Ovary (tissue), 3 donors: ENCODE measurements at regions not wholly inside any gene's neighbourhood (a gene's known extent, or its start where the extent isn't known, plus 50 kb on each side); places are given as distances from the start of the nearest gene placed in this dataset.

ENCODE experiments used
- EP300 ChIP-seq: sonication (generic); formaldehyde crosslinking; IDR thresholded peaks from one replicate; pipeline ENCODE4 v1.6.1; 2017; ENCODE audit warnings: antibody characterized with exemption
- POLR2A ChIP-seq: fragments of 450-650 bp; IDR thresholded peaks from one replicate; pipeline ENCODE4 v1.6.1; 2017; ENCODE audit warnings: antibody characterized with exemption, mild to moderate bottlenecking, moderate library complexity
- TF ChIP-seq, protein P1 (sequence below), 3 donors: fragments of 450-650 bp in 2 of 3; fragments of 200-600 bp in 1 of 3; IDR thresholded peaks; one replicate each; pipeline versions ENCODE4 v1.5.1 to v1.8.0; 2016 to 2022; ENCODE audit warnings: antibody characterized with exemption in 3 of 3, mild to moderate bottlenecking in 1 of 3
- donor health status: DM: no; HTN: no; CAD: no.

DNA sequence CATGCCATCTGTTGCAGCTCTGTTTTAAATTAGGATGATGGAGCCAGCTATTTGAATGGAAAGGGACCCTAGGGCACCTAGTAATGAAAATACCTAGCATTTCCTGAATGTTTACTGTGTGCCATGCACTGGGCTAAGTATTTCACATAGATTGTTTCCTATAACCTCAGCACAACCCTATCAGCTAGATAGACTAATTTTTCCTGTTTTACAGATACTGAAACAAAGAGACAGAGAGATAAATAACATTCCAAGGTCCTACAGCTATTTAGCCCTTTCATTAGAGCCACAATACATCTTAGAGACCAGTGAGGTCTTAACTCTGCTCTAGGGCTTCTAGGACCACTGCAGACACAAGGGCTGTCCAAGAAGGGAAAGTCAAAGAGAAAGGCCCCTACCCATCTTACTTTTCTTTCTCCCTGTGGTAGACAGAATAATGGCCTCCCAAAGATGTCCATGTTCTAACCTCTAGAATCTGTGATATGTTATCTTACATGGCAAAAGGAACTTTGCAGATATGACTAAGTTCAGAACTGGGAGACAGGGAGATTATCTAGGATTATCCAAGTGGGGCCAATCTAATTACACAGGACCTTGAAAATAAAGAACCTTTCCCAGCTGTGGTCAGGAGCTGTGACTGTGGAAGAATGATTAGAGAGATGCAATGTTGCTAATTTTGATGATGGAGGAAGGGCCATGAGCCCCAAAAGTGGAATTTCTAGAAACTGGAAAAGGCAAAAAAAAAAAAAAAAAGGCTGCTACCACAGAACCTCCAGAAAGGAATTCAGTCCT lies 157.0 kb downstream of the CCDC34 start:
- TF ChIP-seq, protein P1, sequence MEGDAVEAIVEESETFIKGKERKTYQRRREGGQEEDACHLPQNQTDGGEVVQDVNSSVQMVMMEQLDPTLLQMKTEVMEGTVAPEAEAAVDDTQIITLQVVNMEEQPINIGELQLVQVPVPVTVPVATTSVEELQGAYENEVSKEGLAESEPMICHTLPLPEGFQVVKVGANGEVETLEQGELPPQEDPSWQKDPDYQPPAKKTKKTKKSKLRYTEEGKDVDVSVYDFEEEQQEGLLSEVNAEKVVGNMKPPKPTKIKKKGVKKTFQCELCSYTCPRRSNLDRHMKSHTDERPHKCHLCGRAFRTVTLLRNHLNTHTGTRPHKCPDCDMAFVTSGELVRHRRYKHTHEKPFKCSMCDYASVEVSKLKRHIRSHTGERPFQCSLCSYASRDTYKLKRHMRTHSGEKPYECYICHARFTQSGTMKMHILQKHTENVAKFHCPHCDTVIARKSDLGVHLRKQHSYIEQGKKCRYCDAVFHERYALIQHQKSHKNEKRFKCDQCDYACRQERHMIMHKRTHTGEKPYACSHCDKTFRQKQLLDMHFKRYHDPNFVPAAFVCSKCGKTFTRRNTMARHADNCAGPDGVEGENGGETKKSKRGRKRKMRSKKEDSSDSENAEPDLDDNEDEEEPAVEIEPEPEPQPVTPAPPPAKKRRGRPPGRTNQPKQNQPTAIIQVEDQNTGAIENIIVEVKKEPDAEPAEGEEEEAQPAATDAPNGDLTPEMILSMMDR (IDR thresholded peaks at IDR 0.05), result no peak
- TF ChIP-seq POLR2A (no peak), EP300 (no peak)
